ENCODE measurements at regions not wholly inside any gene's neighbourhood (a gene's known extent, or its start where the extent isn't known, plus 50 kb on each side); places are given as distances from the start of the nearest gene placed in this dataset.

DNA sequence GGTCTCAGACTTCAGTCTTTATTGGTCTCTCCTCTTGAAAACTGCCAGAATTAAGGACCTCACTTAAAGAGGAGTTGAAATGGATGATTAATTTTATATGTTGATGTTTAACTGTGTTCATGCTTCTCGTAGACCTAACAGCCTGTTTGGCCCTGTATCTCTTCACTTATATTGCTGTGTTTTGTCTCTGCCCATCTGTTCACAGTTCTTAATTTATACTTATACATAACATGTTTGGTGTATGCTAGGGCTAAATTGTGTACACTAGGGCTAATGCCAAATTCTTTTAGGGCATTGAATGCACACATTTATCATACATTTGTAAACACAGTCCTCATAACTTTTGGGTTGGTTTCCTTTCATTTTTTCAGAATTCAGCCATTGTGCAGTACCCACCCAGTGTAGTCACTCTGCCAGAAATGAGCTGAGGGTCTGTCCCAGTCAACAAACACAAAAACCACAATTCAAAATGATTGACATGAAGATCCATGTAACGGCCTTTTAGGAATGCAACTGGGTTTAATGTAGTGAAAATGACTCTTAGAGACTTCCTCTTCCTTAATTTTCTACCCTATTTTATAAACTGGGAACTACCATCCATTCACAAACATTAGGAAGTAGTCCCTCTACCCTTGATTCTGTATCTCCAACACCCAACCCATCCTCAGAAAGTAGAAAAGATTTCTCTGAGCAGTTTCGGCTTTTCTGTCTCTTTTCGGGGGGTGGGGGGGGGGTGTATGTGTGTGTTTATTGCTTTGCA is 668.8 kb upstream of the KLF4 start:
- Histone ChIP-seq H3K36me3 (ENCODE audit: control insufficient read depth, insufficient read depth, low read length) (no peaks in the 10 kb centered on the region), H3K27me3 (ENCODE audit: control insufficient read depth, insufficient read depth, low read length) (no peaks in the 10 kb centered on the region), H3K9me3 (ENCODE audit: control insufficient read depth, low read length) (no peaks in the 10 kb centered on the region), H3K9ac (ENCODE audit: low read length) (no peak overlapping the region), H3K4me3 (ENCODE audit: low read length) (no peak overlapping the region), H3K4me1 (ENCODE audit: control insufficient read depth, insufficient read depth, low read length) (peaks cover 40% of the 10 kb centered on the region)

DNA sequence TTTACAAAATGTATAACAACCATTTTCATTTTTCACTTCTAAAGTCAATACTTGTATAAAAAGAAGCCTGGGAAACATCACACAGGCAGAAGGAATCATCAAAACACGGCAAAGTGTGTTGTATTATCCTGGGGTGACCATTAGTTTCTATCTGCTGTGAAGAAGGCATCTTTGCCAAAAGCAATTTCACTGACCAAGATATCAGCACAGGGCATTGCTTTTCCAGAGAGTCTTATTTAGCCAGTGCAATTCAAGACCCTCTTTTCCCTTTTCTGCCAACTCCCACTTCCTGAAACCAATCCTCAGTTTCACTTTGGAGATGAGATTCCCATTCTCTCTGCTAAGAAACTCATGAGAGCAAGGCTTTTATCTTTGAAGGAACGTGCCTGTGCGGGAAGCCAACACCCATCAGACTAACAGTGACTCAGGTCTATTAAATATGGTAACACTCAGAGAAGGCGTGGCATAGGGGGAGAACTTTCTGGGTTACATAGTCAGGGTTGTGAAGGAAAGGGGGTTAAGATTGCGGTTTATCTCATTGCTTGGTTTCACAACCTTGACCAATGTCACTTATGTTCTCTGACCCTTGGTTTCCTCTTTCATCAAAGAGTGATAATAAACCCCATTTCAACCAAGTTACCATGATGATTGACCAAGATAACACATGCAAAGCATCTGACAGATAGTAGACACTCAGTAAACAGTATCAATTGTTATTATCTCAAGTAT is 666.9 kb upstream of the KLF4 start:
- Histone ChIP-seq H3K4me1 (ENCODE audit: control insufficient read depth, insufficient read depth, low read length) (peaks cover 33% of the 10 kb centered on the region), H3K36me3 (ENCODE audit: control insufficient read depth, insufficient read depth, low read length) (no peaks in the 10 kb centered on the region), H3K27me3 (ENCODE audit: control insufficient read depth, insufficient read depth, low read length) (no peaks in the 10 kb centered on the region), H3K9ac (ENCODE audit: low read length) (no peak overlapping the region), H3K4me3 (ENCODE audit: low read length) (no peak overlapping the region), H3K9me3 (ENCODE audit: control insufficient read depth, low read length) (no peaks in the 10 kb centered on the region)

DNA sequence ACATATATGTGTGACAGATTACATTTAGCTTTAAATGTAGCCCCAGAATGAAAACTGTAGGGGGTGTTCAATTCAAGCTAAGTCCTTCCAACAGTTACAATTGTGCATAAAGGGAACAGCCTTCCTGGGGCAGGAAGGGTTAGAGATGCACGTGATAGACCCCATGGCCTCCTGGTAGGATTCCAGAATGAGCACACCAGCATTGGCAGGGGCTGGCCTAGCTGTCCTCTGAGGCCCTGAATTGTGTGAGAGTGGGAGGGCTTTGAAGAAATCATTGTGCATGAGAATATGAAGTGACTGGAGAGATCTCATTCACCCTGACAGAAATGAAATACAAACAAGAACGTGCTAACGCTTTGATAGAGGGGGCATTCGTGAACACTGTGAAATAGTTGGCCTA is 663.8 kb upstream of the KLF4 start:
- Histone ChIP-seq H3K36me3 (ENCODE audit: control insufficient read depth, insufficient read depth, low read length) (no peaks in the 10 kb centered on the region), H3K27me3 (ENCODE audit: control insufficient read depth, insufficient read depth, low read length) (no peaks in the 10 kb centered on the region), H3K4me1 (ENCODE audit: control insufficient read depth, insufficient read depth, low read length) (peaks cover 31% of the 10 kb centered on the region), H3K9me3 (ENCODE audit: control insufficient read depth, low read length) (no peaks in the 10 kb centered on the region), H3K4me3 (ENCODE audit: low read length) (no peak overlapping the region), H3K9ac (ENCODE audit: low read length) (no peak overlapping the region)

DNA sequence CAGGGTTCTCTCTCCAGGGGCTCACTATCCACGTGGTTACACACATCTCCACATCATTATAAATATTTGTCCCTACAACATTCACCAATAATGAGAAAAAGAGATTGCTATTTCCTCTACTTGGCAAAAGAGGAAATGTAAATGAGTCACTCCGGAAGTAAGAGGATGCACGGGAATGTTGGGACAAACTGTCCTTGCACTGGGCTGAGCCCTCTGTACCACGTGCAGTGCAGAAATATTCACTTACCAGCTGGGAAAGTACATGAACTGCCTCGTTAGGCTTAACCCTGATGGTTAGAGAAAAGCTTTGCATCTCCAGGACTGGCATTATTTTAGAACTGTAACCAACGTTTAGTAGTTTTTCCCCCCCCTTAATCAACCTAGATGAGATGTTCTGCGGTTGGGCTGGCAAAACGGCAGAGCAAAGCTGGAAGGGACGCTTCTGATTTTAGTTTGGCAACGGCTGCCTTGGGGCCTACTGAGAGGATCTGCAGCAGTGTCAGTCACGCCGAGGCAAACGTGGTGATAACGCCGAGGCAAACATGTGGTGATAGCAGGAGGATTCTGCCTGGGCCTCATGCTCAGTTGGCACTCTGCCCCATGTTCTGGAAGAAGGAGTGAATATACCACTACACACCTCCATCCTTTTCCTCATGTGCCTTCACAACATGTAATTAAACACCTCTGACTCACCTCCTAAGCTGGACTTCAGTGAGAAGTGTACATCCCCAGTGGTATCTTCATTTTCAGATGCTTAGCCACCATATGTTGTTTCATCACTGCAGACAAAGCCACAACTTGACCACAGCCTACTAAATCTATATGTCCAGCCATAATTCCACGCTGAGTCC is 661.4 kb upstream of the KLF4 start:
- Histone ChIP-seq H3K36me3 (ENCODE audit: control insufficient read depth, insufficient read depth, low read length) (no peaks in the 10 kb centered on the region), H3K4me3 (ENCODE audit: low read length) (no peak overlapping the region), H3K9me3 (ENCODE audit: control insufficient read depth, low read length) (no peaks in the 10 kb centered on the region), H3K9ac (ENCODE audit: low read length) (no peak overlapping the region), H3K4me1 (ENCODE audit: control insufficient read depth, insufficient read depth, low read length) (peaks cover 20% of the 10 kb centered on the region), H3K27me3 (ENCODE audit: control insufficient read depth, insufficient read depth, low read length) (no peaks in the 10 kb centered on the region)

DNA sequence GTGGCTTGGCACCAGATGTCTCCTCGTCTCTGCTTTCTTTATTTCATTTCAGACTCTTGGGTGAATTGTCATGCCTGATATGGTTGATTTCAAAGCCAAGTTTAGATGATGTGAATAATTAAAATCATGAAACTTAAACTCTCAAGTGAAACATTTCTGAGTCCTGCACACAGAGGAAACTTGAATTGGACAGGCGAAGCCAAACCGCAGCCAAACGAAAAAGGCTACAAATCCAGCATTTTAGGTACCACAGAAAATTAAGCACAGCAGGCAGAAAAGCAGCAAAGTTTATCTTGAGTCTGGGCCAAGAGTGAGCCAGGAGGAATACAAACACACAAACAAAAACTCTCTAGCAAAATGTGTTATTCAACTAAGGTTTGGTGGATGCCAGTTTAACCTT is 659.8 kb upstream of the KLF4 start:
- H3K9ac ChIP-seq (ENCODE audit: low read length): no peak overlapping the region
- H3K4me3 ChIP-seq (ENCODE audit: low read length): no peak overlapping the region
- no peaks in the 10 kb centered on the region for H3K36me3 ChIP-seq (ENCODE audit: control insufficient read depth, insufficient read depth, low read length)
- peaks cover 11% of the 10 kb centered on the region for H3K4me1 ChIP-seq (ENCODE audit: control insufficient read depth, insufficient read depth, low read length)
- no peaks in the 10 kb centered on the region for H3K9me3 ChIP-seq (ENCODE audit: control insufficient read depth, low read length)
- no peaks in the 10 kb centered on the region for H3K27me3 ChIP-seq (ENCODE audit: control insufficient read depth, insufficient read depth, low read length)

DNA sequence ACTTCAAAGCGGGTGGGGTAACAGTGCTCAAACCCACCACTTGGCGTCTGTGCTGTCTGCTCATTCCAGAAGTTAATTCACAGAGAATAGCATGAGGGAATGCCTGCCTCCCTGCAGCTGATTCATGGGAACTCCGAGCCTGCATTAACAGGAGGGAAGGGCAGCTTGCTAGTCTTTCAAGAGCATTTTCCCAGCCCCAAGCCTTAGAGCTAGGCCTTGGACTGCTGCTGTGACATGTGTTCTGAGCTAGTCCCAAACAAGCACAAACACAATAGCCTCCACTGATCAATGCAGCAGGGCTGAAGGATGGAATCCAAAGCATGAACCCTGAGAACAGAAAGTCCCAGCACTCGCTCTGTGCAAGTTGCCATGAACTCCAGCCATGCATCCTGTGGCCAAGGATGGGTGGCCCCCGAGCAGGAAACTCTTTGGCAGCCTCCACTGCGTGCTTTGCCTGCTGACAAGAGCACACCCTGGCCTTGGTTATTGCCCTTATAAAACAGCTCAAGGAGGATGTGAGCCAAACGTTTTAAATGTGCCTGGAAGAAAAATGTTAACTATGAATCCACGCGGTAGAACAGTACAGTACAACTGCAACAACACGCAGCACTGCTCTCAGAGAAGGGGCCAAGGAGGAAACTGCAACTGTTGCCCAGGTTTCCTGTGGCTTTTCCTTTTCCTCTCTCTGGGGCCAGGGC is 653.1 kb upstream of the KLF4 start:
- H3K36me3 ChIP-seq (ENCODE audit: control insufficient read depth, insufficient read depth, low read length): no peaks in the 10 kb centered on the region
- H3K4me3 ChIP-seq (ENCODE audit: low read length): no peak overlapping the region
- no peak overlapping the region for H3K9ac ChIP-seq (ENCODE audit: low read length)
- H3K27me3 ChIP-seq (ENCODE audit: control insufficient read depth, insufficient read depth, low read length): no peaks in the 10 kb centered on the region
- H3K9me3 ChIP-seq (ENCODE audit: control insufficient read depth, low read length): no peaks in the 10 kb centered on the region
- peaks cover 16% of the 10 kb centered on the region for H3K4me1 ChIP-seq (ENCODE audit: control insufficient read depth, insufficient read depth, low read length)

DNA sequence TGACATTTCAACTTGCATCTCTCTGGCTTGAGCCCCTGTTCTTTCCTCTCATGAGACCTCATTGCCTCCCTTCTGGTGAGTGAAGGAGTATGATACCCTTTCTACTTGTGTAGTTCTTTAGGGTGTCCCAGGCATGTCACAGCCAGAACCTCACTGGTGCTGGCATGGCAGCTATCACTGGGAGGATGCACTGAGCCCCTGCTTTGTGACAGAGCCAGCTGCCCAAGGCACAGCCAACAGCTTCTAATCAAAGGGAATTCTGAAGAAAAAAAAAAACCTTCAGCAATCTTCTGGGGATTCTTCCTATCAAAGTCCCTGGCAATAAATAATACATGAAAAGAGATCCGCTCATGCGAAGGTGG is 652.6 kb upstream of the KLF4 start:
- Histone ChIP-seq H3K9me3 (ENCODE audit: control insufficient read depth, low read length) (no peaks in the 10 kb centered on the region), H3K4me3 (ENCODE audit: low read length) (no peak overlapping the region), H3K27me3 (ENCODE audit: control insufficient read depth, insufficient read depth, low read length) (no peaks in the 10 kb centered on the region), H3K4me1 (ENCODE audit: control insufficient read depth, insufficient read depth, low read length) (peaks cover 16% of the 10 kb centered on the region), H3K9ac (ENCODE audit: low read length) (no peak overlapping the region), H3K36me3 (ENCODE audit: control insufficient read depth, insufficient read depth, low read length) (no peaks in the 10 kb centered on the region)

DNA sequence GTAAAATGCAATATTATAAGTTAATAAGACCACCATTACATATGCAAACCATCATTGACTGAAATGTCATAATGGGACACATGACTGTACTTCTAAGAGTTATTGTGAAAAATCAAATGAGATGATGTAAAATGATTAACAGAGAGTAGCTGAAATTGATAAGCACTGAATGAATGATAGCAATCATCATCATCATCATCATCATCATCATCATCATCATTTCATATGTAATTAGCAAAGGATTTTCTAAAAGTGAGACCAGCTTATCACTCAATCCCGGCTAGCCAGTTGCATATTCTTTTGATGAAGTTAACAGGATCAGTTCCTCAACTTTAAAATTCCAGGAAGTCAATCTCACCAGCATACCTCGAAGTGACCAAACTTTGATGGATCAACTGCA is 650.3 kb upstream of the KLF4 start:
- Histone ChIP-seq H3K9ac (ENCODE audit: low read length) (no peak overlapping the region), H3K4me3 (ENCODE audit: low read length) (no peak overlapping the region), H3K4me1 (ENCODE audit: control insufficient read depth, insufficient read depth, low read length) (peaks cover 16% of the 10 kb centered on the region), H3K9me3 (ENCODE audit: control insufficient read depth, low read length) (no peaks in the 10 kb centered on the region), H3K36me3 (ENCODE audit: control insufficient read depth, insufficient read depth, low read length) (no peaks in the 10 kb centered on the region), H3K27me3 (ENCODE audit: control insufficient read depth, insufficient read depth, low read length) (no peaks in the 10 kb centered on the region)

DNA sequence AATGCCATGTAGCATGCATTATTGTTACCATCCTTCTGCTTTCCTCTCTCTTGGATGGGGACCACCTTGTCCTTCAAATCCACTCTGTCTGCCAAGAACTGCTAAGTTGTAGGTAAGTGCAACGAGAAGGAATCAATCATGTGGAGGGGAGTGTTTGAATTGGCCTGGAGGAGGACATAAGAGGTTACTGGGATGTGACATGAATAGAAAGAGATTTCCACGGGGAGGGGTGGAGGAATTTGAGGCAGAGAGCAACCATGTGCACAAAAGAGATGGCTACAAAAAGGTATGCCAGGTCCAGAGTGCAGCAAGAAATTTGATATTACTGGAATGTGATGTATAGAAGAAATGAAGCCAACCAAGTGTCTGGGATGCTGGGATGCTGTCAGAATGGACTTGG is 648.9 kb upstream of the KLF4 start:
- H3K9me3 ChIP-seq (ENCODE audit: control insufficient read depth, low read length): no peaks in the 10 kb centered on the region
- no peaks in the 10 kb centered on the region for H3K27me3 ChIP-seq (ENCODE audit: control insufficient read depth, insufficient read depth, low read length)
- H3K4me3 ChIP-seq (ENCODE audit: low read length): no peak overlapping the region
- H3K9ac ChIP-seq (ENCODE audit: low read length): no peak overlapping the region
- no peaks in the 10 kb centered on the region for H3K36me3 ChIP-seq (ENCODE audit: control insufficient read depth, insufficient read depth, low read length)
- peaks cover 16% of the 10 kb centered on the region for H3K4me1 ChIP-seq (ENCODE audit: control insufficient read depth, insufficient read depth, low read length)

DNA sequence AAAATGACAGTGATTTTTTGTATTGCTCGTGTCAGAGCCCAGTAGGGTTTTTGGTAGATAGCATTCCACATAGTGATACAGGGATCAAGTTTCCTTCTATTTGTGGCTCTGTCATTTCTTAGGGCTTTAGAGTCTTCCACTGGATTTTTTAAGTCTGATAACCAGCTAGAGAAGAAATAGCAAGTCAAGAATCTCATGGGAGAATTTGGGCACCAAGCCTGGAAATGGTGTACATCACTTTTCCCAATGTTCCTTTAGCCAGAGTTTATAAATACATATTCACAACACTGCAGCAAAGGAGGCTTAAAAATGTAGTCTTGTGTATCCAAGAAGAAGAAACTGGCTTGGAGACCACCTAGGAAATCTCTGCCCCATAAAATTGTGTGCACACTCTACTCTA is 647.1 kb upstream of the KLF4 start:
- Histone ChIP-seq H3K9ac (ENCODE audit: low read length) (no peak overlapping the region), H3K9me3 (ENCODE audit: control insufficient read depth, low read length) (no peaks in the 10 kb centered on the region), H3K4me1 (ENCODE audit: control insufficient read depth, insufficient read depth, low read length) (peaks cover 8% of the 10 kb centered on the region), H3K27me3 (ENCODE audit: control insufficient read depth, insufficient read depth, low read length) (no peaks in the 10 kb centered on the region), H3K4me3 (ENCODE audit: low read length) (no peak overlapping the region), H3K36me3 (ENCODE audit: control insufficient read depth, insufficient read depth, low read length) (no peaks in the 10 kb centered on the region)

DNA sequence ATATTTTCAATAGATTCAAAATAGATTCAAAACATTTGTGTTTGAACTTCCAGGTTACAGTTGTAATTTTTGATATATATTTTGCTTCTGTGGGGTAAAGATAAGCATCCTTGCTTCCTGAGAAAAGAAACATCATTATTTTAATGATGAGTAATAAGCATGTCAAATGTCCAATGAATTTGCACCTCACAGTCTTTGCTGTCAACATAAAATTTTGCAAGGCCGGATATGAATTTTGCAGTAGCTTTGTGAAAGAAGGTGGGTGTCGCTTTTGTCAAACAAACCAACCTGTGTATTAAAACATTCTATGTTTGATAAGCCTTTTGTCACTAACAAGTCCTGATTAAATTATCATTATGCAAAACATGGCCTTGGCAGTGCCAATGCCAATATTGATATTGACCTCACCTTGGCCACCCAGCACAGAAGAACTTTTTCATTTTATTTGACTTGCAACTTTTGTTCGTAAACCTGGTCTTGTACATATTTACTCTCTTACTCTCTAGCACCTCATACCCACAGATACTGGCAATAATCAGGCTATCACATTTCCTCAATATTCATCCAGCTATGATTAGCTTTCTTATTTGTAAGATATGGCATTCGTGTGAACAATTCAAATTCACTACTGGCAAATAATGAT is 645.0 kb upstream of the KLF4 start:
- Histone ChIP-seq H3K9me3 (ENCODE audit: control insufficient read depth, low read length) (no peaks in the 10 kb centered on the region), H3K36me3 (ENCODE audit: control insufficient read depth, insufficient read depth, low read length) (no peaks in the 10 kb centered on the region), H3K9ac (ENCODE audit: low read length) (no peak overlapping the region), H3K27me3 (ENCODE audit: control insufficient read depth, insufficient read depth, low read length) (no peaks in the 10 kb centered on the region), H3K4me3 (ENCODE audit: low read length) (no peak overlapping the region), H3K4me1 (ENCODE audit: control insufficient read depth, insufficient read depth, low read length) (peaks cover 13% of the 10 kb centered on the region)

Measured in mucosa of stomach (tissue), 1 donor.